Activated naive CD4-positive, alpha-beta T cell treated with anti-CD3 and anti-CD28 coated beads for 36 hours (primary cell): ENCODE measurements at regions not wholly inside any gene's neighbourhood (a gene's known extent, or its start where the extent isn't known, plus 50 kb on each side); places are given as distances from the start of the nearest gene placed in this dataset.

Source experiments
- CTCF ChIA-PET: fragments of 350-600 bp; sonication (Branson Sonifier 250); formaldehyde crosslinking; loops from one replicate; lab custom pipeline; 2021; ENCODE audit warnings: antibody characterized with exemption; lab: Charles Lee
- DNase-seq: peaks from one replicate; pipeline ENCODE4 v3.0.0-alpha.2; 2020
- H3K27ac Mint-ChIP-seq: one replicate; pipeline ENCODE4 v1.8.0; 2021; ENCODE audit warnings: mild to moderate bottlenecking, mixed read lengths
- H3K27me3 Mint-ChIP-seq: one replicate; pipeline ENCODE4 v1.8.0; 2021; ENCODE audit warnings: low read depth, mixed read lengths
- H3K36me3 Mint-ChIP-seq: one replicate; pipeline ENCODE4 v1.8.0; 2021; ENCODE audit warnings: low read depth, mixed read lengths
- H3K4me1 Mint-ChIP-seq: one replicate; pipeline ENCODE4 v1.8.0; 2021; ENCODE audit warnings: low read depth, mixed read lengths
- H3K4me3 Mint-ChIP-seq: one replicate; pipeline ENCODE4 v1.8.0; 2021; ENCODE audit warnings: mild to moderate bottlenecking, moderate library complexity, mixed read lengths
- H3K9me3 Mint-ChIP-seq: one replicate; pipeline ENCODE4 v1.8.0; 2021; ENCODE audit warnings: mixed read lengths
- intact Hi-C: fragments of 100-400 bp; cut with micrococcal nuclease; formaldehyde crosslinking; loops from one replicate; pipeline ENCODE4 v1.15.1; 2023

DNA sequence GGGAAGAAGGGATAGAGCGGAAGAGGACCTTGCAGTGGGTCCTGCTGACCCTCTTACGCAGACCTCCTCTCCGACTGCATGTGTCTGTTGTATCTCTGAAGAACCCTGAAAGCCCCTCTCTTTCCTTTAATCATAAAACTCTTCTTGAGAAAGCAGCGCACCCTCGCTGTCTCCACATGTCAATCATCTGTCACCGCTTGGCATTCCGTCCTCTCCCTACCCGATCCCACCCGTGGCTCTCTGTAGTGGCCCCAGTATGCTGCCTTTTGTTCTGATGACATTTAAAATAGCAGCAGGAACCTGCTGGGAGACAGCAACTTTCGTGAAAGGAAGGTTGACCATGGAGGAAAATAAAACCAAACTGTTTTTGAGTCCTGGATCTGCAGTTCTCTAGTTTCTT, 582.9 kb upstream of the SALL3 start:
- no peak overlapping the region for H3K4me3 Mint-ChIP-seq
- no peaks in the 10 kb centered on the region for H3K27me3 Mint-ChIP-seq
- no peak overlapping the region for H3K27ac Mint-ChIP-seq
- H3K9me3 Mint-ChIP-seq, result peaks cover 3% of the 10 kb centered on the region
- H3K36me3 Mint-ChIP-seq, result no peaks in the 10 kb centered on the region
- DNase-seq, result no peak
- no peaks in the 10 kb centered on the region for H3K4me1 Mint-ChIP-seq
- intact Hi-C loops, result no loop called here
- CTCF ChIA-PET, result no interaction called here

GRCh38 chr18:78399992-78400503, 579.6 kb upstream of the SALL3 start:
- H3K4me1 Mint-ChIP-seq, result no peaks in the 10 kb centered on the region
- H3K9me3 Mint-ChIP-seq, result peaks cover 3% of the 10 kb centered on the region
- CTCF ChIA-PET, result no interaction called here
- H3K27me3 Mint-ChIP-seq, result peaks cover 2% of the 10 kb centered on the region
- DNase-seq, result no peak
- intact Hi-C loops, result no loop called here
- no peaks in the 10 kb centered on the region for H3K36me3 Mint-ChIP-seq
- no peak overlapping the region for H3K27ac Mint-ChIP-seq
- H3K4me3 Mint-ChIP-seq, result no peak overlapping the region

DNA sequence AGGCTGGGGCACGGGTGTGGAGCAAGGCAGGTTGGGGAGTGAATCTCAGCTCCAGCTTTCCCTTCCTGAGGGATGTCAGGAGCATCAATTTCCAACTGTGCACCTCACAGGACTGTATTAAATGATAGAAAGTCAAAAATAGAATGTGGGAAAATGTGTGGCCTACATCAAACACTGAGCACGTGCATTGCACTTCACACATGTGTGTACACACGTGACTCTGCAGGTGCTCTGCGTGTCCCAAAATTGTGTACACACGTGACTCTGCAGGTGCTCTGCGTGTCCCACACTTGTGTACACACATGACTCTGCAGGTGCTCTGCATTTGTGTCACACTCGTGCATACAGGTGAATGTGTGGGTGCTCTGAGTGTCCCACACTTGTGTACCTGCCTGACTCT, 577.2 kb upstream of the SALL3 start:
- peaks cover 2% of the 10 kb centered on the region for H3K27me3 Mint-ChIP-seq
- no peak for DNase-seq
- CTCF ChIA-PET, result no interaction called here

GRCh38 chr18:78402966-78403365, 576.7 kb upstream of the SALL3 start:
- H3K36me3 Mint-ChIP-seq, result no peaks in the 10 kb centered on the region

More for the DNA sequence above, 577.2 kb upstream of the SALL3 start:
- intact Hi-C loops, result no loop called here
- no peaks in the 10 kb centered on the region for H3K36me3 Mint-ChIP-seq
- H3K9me3 Mint-ChIP-seq, result no peaks in the 10 kb centered on the region
- H3K4me1 Mint-ChIP-seq, result peaks cover 4% of the 10 kb centered on the region
- no peak overlapping the region for H3K4me3 Mint-ChIP-seq
- no peak overlapping the region for H3K27ac Mint-ChIP-seq

DNA sequence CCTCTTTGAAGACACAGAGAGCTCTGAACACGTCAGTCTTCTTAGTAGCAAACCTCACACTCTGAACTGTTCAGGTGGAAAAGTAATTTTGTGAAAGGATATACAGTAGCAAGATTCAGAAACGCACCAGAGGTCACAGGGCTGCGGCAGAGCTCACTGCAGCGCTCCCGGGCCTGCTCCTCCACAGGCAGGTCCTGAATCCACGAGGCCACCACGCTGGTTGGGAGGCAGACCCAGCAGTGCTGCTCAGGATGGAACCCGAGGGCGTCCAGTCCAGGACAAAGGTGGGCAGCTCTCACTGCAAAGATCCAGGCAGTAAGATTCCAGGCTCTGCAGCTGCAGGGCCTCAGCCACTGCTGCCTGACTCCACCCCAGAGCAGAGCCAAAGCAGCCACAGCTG, 576.2 kb upstream of the SALL3 start:
- Mint-ChIP-seq H3K36me3 (no peaks in the 10 kb centered on the region), H3K4me1 (peaks cover 7% of the 10 kb centered on the region), H3K27me3 (peaks cover 2% of the 10 kb centered on the region), H3K4me3 (no peak overlapping the region), H3K9me3 (no peaks in the 10 kb centered on the region), H3K27ac (no peak overlapping the region)
- no peak for DNase-seq
- CTCF ChIA-PET, result no interaction called here
- intact Hi-C loops, result no loop called here

More at GRCh38 chr18:78402966-78403365, 576.7 kb upstream of the SALL3 start:
- no peak for DNase-seq
- intact Hi-C loops, result no loop called here
- Mint-ChIP-seq H3K27ac (no peak overlapping the region), H3K4me3 (no peak overlapping the region), H3K9me3 (no peaks in the 10 kb centered on the region), H3K4me1 (peaks cover 5% of the 10 kb centered on the region), H3K27me3 (peaks cover 2% of the 10 kb centered on the region)
- CTCF ChIA-PET, result no interaction called here

DNA sequence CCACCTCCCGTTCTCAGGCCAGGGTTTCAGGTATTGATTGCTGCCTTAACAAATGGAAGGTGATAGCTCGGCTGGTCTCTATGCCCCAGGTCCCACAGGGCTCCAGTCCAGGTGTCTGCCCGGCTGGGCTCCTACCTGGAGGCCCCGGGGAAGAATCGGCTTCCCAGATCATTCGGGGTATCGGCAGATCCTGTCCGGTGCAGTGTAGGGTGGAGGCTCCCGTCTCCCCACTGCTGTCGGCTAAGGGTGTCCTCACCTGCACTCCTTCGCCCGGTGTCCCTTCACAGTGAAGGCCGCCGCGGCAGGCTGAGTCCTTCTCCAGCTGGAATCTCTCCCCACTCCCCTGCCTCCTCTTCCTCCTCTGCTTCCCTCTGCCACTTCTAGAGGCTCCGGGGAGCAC, 573.9 kb upstream of the SALL3 start:
- intact Hi-C loops, result no loop called here
- H3K9me3 Mint-ChIP-seq, result no peaks in the 10 kb centered on the region
- no peak overlapping the region for H3K27ac Mint-ChIP-seq
- DNase-seq, result no peak
- CTCF ChIA-PET, result no interaction called here
- peaks cover 7% of the 10 kb centered on the region for H3K4me1 Mint-ChIP-seq
- no peaks in the 10 kb centered on the region for H3K36me3 Mint-ChIP-seq
- no peak overlapping the region for H3K4me3 Mint-ChIP-seq
- H3K27me3 Mint-ChIP-seq, result peaks cover 2% of the 10 kb centered on the region

GRCh38 chr18:78406743-78407465, 572.7 kb upstream of the SALL3 start:
- Mint-ChIP-seq H3K9me3 (no peaks in the 10 kb centered on the region), H3K4me3 (no peak overlapping the region), H3K27me3 (peaks cover 2% of the 10 kb centered on the region), H3K27ac (no peak overlapping the region), H3K36me3 (no peaks in the 10 kb centered on the region), H3K4me1 (peaks cover 7% of the 10 kb centered on the region)
- CTCF ChIA-PET, result no interaction called here
- no peak for DNase-seq
- intact Hi-C loops, result no loop called here

- H3K36me3 Mint-ChIP-seq, result no peaks in the 10 kb centered on the region
- peaks cover 7% of the 10 kb centered on the region for H3K4me1 Mint-ChIP-seq
- no peak for DNase-seq
- CTCF ChIA-PET, result no interaction called here
- intact Hi-C loops, result no loop called here
- peaks cover 2% of the 10 kb centered on the region for H3K27me3 Mint-ChIP-seq
- H3K9me3 Mint-ChIP-seq, result no peaks in the 10 kb centered on the region
- no peak overlapping the region for H3K4me3 Mint-ChIP-seq
- H3K27ac Mint-ChIP-seq, result no peak overlapping the region
Measured at GRCh38 chr18:78407466-78407844, 572.2 kb upstream of the SALL3 start.

DNA sequence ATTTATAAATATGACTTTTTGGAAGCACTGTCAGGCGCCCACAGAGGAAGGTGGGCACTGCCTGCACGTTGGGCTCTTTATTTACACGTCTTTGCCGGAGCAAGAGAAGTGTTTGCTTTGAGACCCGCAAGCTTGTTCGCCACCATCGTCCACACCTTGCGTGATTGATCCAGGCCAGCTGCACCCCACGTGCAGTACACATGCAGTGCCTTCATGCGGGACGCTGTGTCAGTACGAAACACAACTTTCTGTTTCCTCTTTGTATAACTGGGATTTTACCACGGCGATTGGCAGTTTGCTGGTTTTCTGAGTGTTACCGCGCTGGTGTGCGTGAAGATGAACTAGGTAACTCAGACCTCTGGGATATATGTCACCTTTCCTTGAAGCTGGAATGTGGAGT, 571.0 kb upstream of the SALL3 start:
- Mint-ChIP-seq H3K4me3 (no peak overlapping the region), H3K27me3 (peaks cover 2% of the 10 kb centered on the region), H3K4me1 (peaks cover 7% of the 10 kb centered on the region), H3K36me3 (no peaks in the 10 kb centered on the region), H3K9me3 (no peaks in the 10 kb centered on the region), H3K27ac (no peak overlapping the region)
- CTCF ChIA-PET, result interaction anchor here (0.7 kb wide), 1 partner anchor 605 kb away, joined by 4 read pairs; no protein-coding TSS in a partner anchor
- intact Hi-C loops, result no loop called here
- DNase-seq, result no peak

- no peaks in the 10 kb centered on the region for H3K27me3 Mint-ChIP-seq
- intact Hi-C loops, result no loop called here
- H3K9me3 Mint-ChIP-seq, result no peaks in the 10 kb centered on the region
- no peak overlapping the region for H3K27ac Mint-ChIP-seq
- CTCF ChIA-PET, result no interaction called here
- H3K36me3 Mint-ChIP-seq, result no peaks in the 10 kb centered on the region
- H3K4me1 Mint-ChIP-seq, result peaks cover 7% of the 10 kb centered on the region
- no peak overlapping the region for H3K4me3 Mint-ChIP-seq
- no peak for DNase-seq
Measured at GRCh38 chr18:78410094-78410786, 569.4 kb upstream of the SALL3 start.

DNA sequence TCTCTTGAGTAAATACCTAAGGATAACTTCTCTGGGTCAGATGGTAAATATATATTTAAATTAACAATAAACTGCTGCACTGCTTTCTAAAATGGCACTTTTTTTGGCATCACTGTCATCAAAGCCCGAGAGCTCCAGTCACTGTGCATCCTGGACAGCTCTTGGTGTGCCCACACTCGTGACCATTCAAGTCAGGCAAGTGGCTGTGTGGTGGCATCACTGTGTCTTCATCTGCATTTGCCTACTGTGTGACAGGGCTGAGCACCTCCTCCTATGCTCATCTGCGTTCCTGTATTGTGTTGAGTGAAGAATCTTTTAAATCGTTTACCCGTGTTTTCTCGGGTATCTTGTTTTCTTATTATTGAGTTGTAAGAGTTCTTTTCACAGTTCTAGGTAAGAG, 568.1 kb upstream of the SALL3 start:
- DNase-seq, result no peak
- no peak overlapping the region for H3K4me3 Mint-ChIP-seq
- no peaks in the 10 kb centered on the region for H3K36me3 Mint-ChIP-seq
- H3K27me3 Mint-ChIP-seq, result no peaks in the 10 kb centered on the region
- H3K27ac Mint-ChIP-seq, result no peak overlapping the region
- H3K4me1 Mint-ChIP-seq, result peaks cover 7% of the 10 kb centered on the region
- H3K9me3 Mint-ChIP-seq, result no peaks in the 10 kb centered on the region
- CTCF ChIA-PET, result interaction anchor here (0.6 kb wide), 1 partner anchor 201 kb away, joined by 3 read pairs; no protein-coding TSS in a partner anchor
- intact Hi-C loops, result no loop called here

DNA sequence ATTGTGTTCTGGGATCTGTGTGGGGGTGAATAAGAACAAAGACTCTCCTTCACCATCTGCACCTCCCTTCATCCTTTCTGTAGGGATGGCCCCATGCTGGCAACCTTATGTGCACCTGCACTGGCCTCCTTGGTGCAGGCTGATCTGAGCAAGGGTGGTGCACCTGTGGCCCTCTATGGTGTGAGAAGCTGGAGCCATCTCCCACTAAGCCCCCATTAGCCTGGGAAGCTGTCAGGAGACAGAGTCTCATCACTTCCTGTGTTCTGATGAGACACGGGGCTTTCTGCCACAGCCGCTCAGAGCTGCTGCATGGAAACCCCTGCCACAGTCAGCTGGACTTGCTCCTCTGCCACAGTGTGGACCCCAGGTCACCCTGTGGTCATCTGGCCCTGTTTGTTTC, 565.3 kb upstream of the SALL3 start:
- Mint-ChIP-seq H3K4me1 (no peaks in the 10 kb centered on the region), H3K36me3 (no peaks in the 10 kb centered on the region), H3K4me3 (no peak overlapping the region), H3K27ac (no peak overlapping the region), H3K9me3 (no peaks in the 10 kb centered on the region), H3K27me3 (no peaks in the 10 kb centered on the region)
- DNase-seq, result no peak
- CTCF ChIA-PET, result no interaction called here
- intact Hi-C loops, result no loop called here

- CTCF ChIA-PET, result no interaction called here
- H3K27ac Mint-ChIP-seq, result no peak overlapping the region
Measured at GRCh38 chr18:78416853-78417252, 562.8 kb upstream of the SALL3 start.

More at GRCh38 chr18:78416853-78417252, 562.8 kb upstream of the SALL3 start:
- no peak for DNase-seq
- Mint-ChIP-seq H3K4me3 (no peak overlapping the region), H3K9me3 (no peaks in the 10 kb centered on the region), H3K4me1 (no peaks in the 10 kb centered on the region), H3K36me3 (no peaks in the 10 kb centered on the region), H3K27me3 (no peaks in the 10 kb centered on the region)
- intact Hi-C loops, result no loop called here
